Upper lobe of left lung (tissue), 4 donors: ENCODE measurements at regions not wholly inside any gene's neighbourhood (a gene's known extent, or its start where the extent isn't known, plus 50 kb on each side); places are given as distances from the start of the nearest gene placed in this dataset.

Source experiments
- POLR2A ChIP-seq, 4 donors: fragments of 450-650 bp; IDR thresholded peaks; one replicate each; pipeline ENCODE4 v1.5.1; 2016 to 2017; ENCODE audit warnings: antibody characterized with exemption in 4 of 4, mild to moderate bottlenecking in 2 of 4
- POLR2AphosphoS5 ChIP-seq, 2 donors: sonication (generic); formaldehyde crosslinking; IDR thresholded peaks; one replicate each; pipeline ENCODE4 v1.5.1; 2017; ENCODE audit warnings: antibody characterized with exemption in 2 of 2
- TF ChIP-seq, protein P1 (sequence below), 6 experiments: fragments of 450-650 bp in 4 of 6; fragments of 200-600 bp in 2 of 6; sonication (generic) in 2 of 6; IDR thresholded peaks; one replicate each; pipeline ENCODE4 v1.5.1; 2016 to 2019; ENCODE audit warnings: antibody characterized with exemption in 6 of 6

DNA sequence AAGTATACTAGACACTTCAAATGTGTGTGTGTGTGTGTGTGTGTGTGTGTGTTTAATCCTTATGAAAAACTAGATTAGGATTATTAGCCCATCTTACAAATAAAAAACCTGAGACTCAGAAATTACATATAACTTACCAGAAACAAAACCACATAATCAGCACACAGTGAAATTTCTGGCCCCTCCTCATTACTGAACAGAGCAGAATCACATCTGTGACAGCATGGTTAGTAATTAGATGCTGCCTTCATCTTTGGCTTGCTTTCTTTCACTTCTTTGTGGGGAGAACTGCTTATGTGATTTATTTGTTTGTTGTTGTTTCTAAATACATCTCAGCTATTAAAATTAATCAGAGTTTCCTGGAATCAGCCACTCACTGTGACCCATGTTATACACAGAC, 267.1 kb downstream of the TENT5A start:
- TF ChIP-seq, protein P1, sequence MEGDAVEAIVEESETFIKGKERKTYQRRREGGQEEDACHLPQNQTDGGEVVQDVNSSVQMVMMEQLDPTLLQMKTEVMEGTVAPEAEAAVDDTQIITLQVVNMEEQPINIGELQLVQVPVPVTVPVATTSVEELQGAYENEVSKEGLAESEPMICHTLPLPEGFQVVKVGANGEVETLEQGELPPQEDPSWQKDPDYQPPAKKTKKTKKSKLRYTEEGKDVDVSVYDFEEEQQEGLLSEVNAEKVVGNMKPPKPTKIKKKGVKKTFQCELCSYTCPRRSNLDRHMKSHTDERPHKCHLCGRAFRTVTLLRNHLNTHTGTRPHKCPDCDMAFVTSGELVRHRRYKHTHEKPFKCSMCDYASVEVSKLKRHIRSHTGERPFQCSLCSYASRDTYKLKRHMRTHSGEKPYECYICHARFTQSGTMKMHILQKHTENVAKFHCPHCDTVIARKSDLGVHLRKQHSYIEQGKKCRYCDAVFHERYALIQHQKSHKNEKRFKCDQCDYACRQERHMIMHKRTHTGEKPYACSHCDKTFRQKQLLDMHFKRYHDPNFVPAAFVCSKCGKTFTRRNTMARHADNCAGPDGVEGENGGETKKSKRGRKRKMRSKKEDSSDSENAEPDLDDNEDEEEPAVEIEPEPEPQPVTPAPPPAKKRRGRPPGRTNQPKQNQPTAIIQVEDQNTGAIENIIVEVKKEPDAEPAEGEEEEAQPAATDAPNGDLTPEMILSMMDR (IDR thresholded peaks at IDR 0.05) = no peak
- no peak for TF ChIP-seq POLR2A (IDR thresholded peaks at IDR 0.05)
- TF ChIP-seq POLR2AphosphoS5 (IDR thresholded peaks at IDR 0.05) = no peak
